ENCODE measurements at regions not wholly inside any gene's neighbourhood (a gene's known extent, or its start where the extent isn't known, plus 50 kb on each side); places are given as distances from the start of the nearest gene placed in this dataset.

DNA sequence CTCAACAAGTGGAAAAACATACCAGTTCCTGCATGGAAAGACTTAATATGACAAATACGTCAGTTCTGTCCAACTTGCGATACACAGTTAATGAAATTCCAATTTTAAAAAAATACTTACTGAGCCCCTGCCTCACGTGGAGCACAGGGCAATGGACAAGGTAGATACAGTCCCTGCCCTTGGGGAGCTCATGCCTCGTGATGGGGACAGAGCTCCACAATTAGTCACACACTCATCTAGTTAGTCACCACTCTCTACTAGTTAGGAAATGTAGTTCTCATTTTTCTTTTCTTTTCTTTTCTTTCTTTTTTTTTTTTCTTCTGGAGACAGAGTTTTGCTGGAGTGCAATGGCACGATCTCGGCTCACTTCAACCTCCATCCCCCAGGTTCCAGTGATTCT is 74.7 kb upstream of the CDH5 start:
- TF ChIP-seq, protein P1, sequence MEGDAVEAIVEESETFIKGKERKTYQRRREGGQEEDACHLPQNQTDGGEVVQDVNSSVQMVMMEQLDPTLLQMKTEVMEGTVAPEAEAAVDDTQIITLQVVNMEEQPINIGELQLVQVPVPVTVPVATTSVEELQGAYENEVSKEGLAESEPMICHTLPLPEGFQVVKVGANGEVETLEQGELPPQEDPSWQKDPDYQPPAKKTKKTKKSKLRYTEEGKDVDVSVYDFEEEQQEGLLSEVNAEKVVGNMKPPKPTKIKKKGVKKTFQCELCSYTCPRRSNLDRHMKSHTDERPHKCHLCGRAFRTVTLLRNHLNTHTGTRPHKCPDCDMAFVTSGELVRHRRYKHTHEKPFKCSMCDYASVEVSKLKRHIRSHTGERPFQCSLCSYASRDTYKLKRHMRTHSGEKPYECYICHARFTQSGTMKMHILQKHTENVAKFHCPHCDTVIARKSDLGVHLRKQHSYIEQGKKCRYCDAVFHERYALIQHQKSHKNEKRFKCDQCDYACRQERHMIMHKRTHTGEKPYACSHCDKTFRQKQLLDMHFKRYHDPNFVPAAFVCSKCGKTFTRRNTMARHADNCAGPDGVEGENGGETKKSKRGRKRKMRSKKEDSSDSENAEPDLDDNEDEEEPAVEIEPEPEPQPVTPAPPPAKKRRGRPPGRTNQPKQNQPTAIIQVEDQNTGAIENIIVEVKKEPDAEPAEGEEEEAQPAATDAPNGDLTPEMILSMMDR (IDR thresholded peaks at IDR 0.05; ENCODE audit: insufficient read depth, low read depth, low read length, missing control alignments) = no peak
- DNase-seq (ENCODE audit: low read depth) = no peak
- no peak overlapping the region for H3K4me3 ChIP-seq (ENCODE audit: low read depth, low read length)

DNA sequence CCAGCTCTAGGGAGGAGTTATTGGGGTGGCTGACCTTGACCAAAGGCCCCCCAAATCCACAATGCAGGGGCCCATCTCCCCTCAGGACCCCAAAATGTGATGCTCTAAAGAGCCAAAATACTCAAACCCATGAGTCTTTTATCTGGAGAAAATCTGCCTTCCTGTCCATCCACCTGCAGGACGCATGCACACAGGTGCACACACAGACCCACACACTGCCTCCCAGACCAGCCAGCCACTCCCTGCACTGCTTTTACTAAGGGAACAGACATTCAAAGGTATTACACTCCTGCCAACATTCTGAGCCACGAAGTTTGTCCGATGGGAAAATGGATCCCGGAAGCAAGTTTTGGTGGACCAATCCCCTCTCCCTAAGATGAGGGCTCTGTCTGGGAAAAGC is 76.1 kb upstream of the CDH5 start:
- DNase-seq (ENCODE audit: low read depth) = no peak
- TF ChIP-seq, protein P1 (IDR thresholded peaks at IDR 0.05; ENCODE audit: insufficient read depth, low read depth, low read length, missing control alignments) = no peak
- no peak overlapping the region for H3K4me3 ChIP-seq (ENCODE audit: low read depth, low read length)

DNA sequence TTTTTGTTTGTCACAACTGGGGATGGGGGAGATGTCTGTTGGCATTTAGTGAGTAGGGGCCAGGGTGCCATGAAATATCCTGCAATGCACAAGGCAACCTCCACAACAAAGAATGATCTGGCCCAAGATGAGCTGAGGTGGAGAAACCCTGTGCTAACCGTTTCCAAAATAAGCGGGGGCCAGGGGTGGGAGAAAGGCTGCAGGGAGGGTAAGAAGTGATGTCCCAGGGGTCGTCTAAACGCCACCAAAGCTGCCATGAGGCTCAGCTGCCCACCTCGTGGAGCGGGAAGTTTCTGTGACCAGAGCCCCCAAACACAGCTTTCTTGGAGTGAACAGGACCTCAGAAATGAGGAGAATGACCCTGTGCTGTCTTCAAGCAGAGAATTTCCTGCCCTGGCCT is 76.5 kb upstream of the CDH5 start:
- no peak overlapping the region for H3K4me3 ChIP-seq (ENCODE audit: low read depth, low read length)
- TF ChIP-seq, protein P1 (IDR thresholded peaks at IDR 0.05; ENCODE audit: insufficient read depth, low read depth, low read length, missing control alignments) = no peak
- no peak for DNase-seq (ENCODE audit: low read depth)

DNA sequence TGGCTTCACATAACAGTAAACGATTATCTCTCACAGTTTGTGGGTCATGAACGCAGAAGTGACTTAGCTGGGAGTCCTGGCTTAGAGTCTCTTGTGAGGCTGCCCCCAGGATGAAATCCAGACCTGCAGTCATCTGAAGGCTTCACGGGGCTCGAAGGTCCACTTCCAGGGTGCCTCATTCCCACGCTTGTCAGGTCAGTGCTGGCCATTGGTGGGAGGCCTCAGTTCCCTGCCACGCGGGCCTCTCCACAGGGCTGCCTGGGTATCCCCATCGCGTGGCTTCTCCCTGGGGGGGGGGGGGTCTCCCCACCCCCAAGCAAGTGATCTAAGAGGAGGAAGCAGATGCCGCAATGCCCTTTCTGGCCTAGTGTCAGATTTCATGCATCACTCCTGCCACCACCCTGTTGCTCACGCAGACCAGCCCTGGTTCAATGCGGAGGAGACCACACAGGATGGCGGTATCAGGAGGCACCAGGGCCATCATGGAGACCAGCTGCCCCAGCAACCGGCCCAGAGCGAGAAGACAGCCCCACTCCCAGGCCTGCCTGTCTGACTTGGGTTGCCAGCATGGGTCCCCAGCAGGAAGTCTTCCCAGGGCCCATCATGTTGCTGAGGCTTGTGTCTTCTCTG is 77.3 kb upstream of the CDH5 start:
- TF ChIP-seq, protein P1 (IDR thresholded peaks at IDR 0.05; ENCODE audit: insufficient read depth, low read depth, low read length, missing control alignments) = no peak
- H3K4me3 ChIP-seq (ENCODE audit: low read depth, low read length) = no peak overlapping the region
- DNase-seq (ENCODE audit: low read depth) = no peak

DNA sequence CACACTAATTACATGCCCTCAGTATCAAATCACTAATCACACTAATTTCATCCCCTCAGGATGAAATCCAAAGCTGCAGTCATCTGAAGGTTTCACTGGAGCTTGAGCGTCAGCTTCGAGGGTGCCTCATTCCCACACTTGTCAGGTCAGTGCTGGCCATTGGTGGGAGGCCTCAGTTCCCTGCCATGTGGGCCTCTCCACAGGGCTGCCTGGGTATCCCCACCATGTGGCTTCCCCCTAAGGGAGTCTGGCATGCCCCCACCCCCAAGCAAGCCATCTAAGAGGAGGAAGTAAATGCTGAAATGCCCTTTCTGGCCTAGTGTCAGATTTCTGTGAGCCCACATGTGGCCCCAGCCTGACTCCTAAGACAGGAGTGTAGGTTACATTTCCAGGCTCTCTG is 78.6 kb upstream of the CDH5 start:
- TF ChIP-seq, protein P1 (IDR thresholded peaks at IDR 0.05; ENCODE audit: insufficient read depth, low read depth, low read length, missing control alignments) = no peak
- no peak overlapping the region for H3K4me3 ChIP-seq (ENCODE audit: low read depth, low read length)
- DNase-seq (ENCODE audit: low read depth) = no peak

DNA sequence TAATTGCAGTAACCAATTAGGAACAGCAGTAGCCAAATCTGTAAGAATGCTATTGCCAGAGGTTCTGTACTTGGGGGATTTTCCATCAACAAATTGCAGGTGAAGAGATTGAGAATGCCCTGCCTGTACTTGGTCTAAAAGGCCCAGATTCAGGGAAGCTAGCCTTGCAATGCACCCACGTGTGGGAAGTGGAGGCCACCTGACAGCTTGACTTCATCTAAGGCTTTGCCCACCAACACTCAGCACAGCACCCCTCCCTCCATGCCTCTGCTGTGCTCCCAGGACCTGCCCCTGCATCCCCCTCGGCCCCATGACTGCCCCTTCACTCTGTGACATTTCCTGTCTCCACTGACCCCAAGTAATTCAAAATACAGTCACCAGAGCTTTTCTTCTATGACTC is 79.1 kb upstream of the CDH5 start:
- no peak overlapping the region for H3K4me3 ChIP-seq (ENCODE audit: low read depth, low read length)
- TF ChIP-seq, protein P1 (IDR thresholded peaks at IDR 0.05; ENCODE audit: insufficient read depth, low read depth, low read length, missing control alignments) = no peak
- no peak for DNase-seq (ENCODE audit: low read depth)

DNA sequence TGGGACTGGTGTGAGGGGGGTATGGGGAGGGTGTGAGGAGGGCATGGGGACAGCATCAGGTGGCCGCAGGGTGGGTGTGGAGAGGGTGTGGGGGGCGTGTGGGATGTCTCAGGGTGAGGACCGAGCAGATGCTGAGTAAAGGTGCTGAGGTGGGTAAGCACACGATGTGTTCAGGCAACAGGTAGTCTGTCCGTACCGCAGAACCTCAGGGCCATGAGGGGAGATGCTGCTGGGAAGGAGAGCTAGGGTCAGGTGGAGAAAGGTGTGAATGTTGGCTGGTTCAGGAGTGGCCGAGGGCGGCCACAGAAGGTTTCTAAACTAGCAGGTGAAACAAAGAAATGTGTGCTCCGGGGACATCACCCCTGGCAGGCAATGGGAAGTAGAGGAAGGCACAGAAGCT is 80.0 kb upstream of the CDH5 start:
- no peak for DNase-seq (ENCODE audit: low read depth)
- H3K4me3 ChIP-seq (ENCODE audit: low read depth, low read length) = no peak overlapping the region
- TF ChIP-seq, protein P1 (IDR thresholded peaks at IDR 0.05; ENCODE audit: insufficient read depth, low read depth, low read length, missing control alignments) = no peak
